Spleen (tissue), 11 donors: ENCODE measurements at regions not wholly inside any gene's neighbourhood (a gene's known extent, or its start where the extent isn't known, plus 50 kb on each side); places are given as distances from the start of the nearest gene placed in this dataset.

Experiments
- DNase-seq: peaks from one replicate; pipeline ENCODE4 v3.0.0-alpha.2; 2020
- H3K27ac ChIP-seq, 8 donors: fragments of 200-600 bp; sonication (generic) in 7 of 8; 1 replicate in 4 of 8; 2 replicates in 4 of 8; pipeline versions ENCODE4 v1.5.0 to v1.8.0; 2016 to 2021; ENCODE audit warnings: inconsistent platforms in 4 of 8, mild to moderate bottlenecking in 4 of 8, moderate library complexity in 1 of 8
- H3K27me3 ChIP-seq, 7 donors: fragments of 200-600 bp; sonication (generic) in 6 of 7; replicated peaks in 1 of 7; 1 replicate in 4 of 7; 2 replicates in 3 of 7; pipeline versions ENCODE4 v1.5.0 to v1.8.0; 2016 to 2021; ENCODE audit warnings: inconsistent platforms in 3 of 7, mild to moderate bottlenecking in 1 of 7
- H3K36me3 ChIP-seq, 6 donors: fragments of 200-600 bp; sonication (generic) in 5 of 6; 1 replicate in 4 of 6; 2 replicates in 2 of 6; pipeline versions ENCODE4 v1.5.0 to v1.8.0; 2016 to 2021; ENCODE audit warnings: inconsistent platforms in 2 of 6
- H3K4me1 ChIP-seq, 6 donors: fragments of 200-600 bp; sonication (generic) in 5 of 6; 1 replicate in 3 of 6; 2 replicates in 3 of 6; pipeline versions ENCODE4 v1.5.0 to v1.8.0; 2016 to 2021; ENCODE audit warnings: inconsistent platforms in 3 of 6
- H3K4me3 ChIP-seq, 8 donors: fragments of 200-600 bp; sonication (generic) in 7 of 8; 1 replicate in 4 of 8; 2 replicates in 4 of 8; pipeline versions ENCODE4 v1.5.0 to v1.8.0; 2016 to 2021; ENCODE audit warnings: inconsistent platforms in 4 of 8, mild to moderate bottlenecking in 4 of 8, moderate library complexity in 2 of 8
- H3K9me3 ChIP-seq, 8 donors: fragments of 200-600 bp; sonication (generic) in 7 of 8; 1 replicate in 4 of 8; 2 replicates in 4 of 8; pipeline versions ENCODE4 v1.5.0 to v1.8.0; 2016 to 2021; ENCODE audit warnings: inconsistent platforms in 4 of 8
- CTCF ChIP-seq, 11 experiments: fragments of 200-600 bp in 7 of 11; fragments of 450-650 bp in 4 of 11; sonication (generic) in 4 of 11; IDR thresholded peaks in 8 of 11; conservative IDR thresholded peaks in 3 of 11; 1 replicate in 7 of 11; 2 replicates in 4 of 11; pipeline versions ENCODE4 v1.4.0 to v1.8.0; 2016 to 2021; ENCODE audit warnings: antibody characterized with exemption in 11 of 11, inconsistent platforms in 4 of 11, mild to moderate bottlenecking in 1 of 11
- POLR2A ChIP-seq, 3 donors: fragments of 450-650 bp; IDR thresholded peaks; one replicate each; pipeline ENCODE4 v1.5.1; 2017; ENCODE audit warnings: antibody characterized with exemption in 3 of 3, mild to moderate bottlenecking in 1 of 3
- POLR2AphosphoS5 ChIP-seq, 3 donors: sonication (generic); formaldehyde crosslinking; IDR thresholded peaks; one replicate each; pipeline ENCODE4 v1.5.1; 2017; ENCODE audit warnings: antibody characterized with exemption in 3 of 3
- WGBS, 5 donors: extraction: QIAGEN DNeasy Blood & Tissue Kit in 3 of 5; methylation state at CpG; one replicate each; pipeline versions ENCODE4 v1.1.5 to v1.1.7; 2013 to 2018; 5-methylcytosine and 5-hydroxymethylcytosine counted together
- intact Hi-C: fragments of 100-400 bp; cut with DNase I; formaldehyde crosslinking; loops from one replicate; pipeline ENCODE4 v1.15.0; 2023; ENCODE audit warnings: low total_unique reads
- donor health status: healthy with polysubstance abuse.
- donor health status: DM: no; HTN: no; CAD: no; lungs with moderate emphysema.
- donor health status: DM: no; HTN: no; CAD: no.
- donor health status: Bipolar disorder and iron deficiency.
- donor health status: healthy.
- donor health status: DM: no; HTN: no; CAD: no.
- donor health status: DM: yes; HTN: yes; CAD: no.

DNA sequence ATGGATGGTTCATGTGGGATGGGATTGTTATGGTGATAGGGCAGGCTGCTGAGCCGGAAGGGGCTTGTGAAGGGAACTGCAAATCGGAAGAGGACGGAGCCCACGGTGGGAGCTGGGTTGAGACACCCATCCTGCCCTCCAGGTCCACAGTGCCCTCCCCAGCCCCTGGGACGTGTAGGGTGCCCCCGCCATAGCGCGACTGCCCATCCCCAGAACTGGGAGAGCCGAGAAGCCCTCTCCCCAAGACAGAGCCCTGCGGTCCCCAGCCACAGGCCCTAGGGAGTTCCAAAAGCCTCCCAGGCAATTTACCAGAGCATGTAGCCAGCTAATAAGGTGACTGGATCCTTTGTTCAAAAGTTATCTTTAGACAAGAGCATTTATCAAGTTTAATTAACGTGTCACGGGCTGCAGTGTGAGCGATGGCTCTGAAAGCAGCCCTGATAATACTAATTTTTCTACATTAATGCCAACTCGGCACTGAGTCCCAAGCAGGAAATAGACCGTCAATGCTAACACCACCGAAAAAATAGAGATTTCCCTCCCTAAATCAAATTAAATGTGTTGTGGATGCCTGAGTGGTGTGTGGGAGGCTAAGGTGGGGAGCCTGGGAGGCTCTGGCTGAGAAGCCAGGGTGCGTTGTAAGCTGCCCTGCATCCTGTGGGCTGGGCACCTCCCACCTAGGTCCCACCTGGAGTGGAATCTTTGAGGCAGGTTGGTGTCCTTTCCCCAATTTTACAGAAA is 76.8 kb upstream of the RTL6 start:
- TF ChIP-seq POLR2AphosphoS5 (IDR thresholded peaks at IDR 0.05) = no peak
- TF ChIP-seq CTCF (IDR thresholded peaks at IDR 0.05 in 8 of 11, conservative IDR thresholded peaks at IDR 0.05 in 3 of 11) = no peak
- TF ChIP-seq POLR2A (IDR thresholded peaks at IDR 0.05) = no peak
- Histone ChIP-seq H3K4me1 (peaks cover 0 to 10% (median 0%) of the 10 kb centered on the region in 6 donors), H3K9me3 (peaks cover 0 to 6% (median 0%) of the 10 kb centered on the region in 8 donors), H3K27me3 (peaks cover 0 to 56% (median 0%) of the 10 kb centered on the region in 7 donors), H3K27ac (no peak overlapping the region), H3K4me3 (no peak overlapping the region), H3K36me3 (no peaks in the 10 kb centered on the region)
- intact Hi-C loops = no loop called here
- no peak for DNase-seq
- 67 to 76% (median 72%) methylated on average over 12 to 17 of the region's 17 CpGs for WGBS, 5 donors

GRCh38 chr22:44574057-44574639 is 76.1 kb upstream of the RTL6 start:
- 59 to 78% (median 69%) methylated on average over 10 of the region's 10 CpGs for WGBS, 5 donors
- DNase-seq = no peak
- Histone ChIP-seq H3K9me3 (peaks cover 0 to 6% (median 0%) of the 10 kb centered on the region in 8 donors), H3K4me1 (peaks cover 0 to 10% (median 0%) of the 10 kb centered on the region in 6 donors), H3K27ac (no peak overlapping the region), H3K4me3 (no peak overlapping the region), H3K27me3 (peaks cover 0 to 61% (median 0%) of the 10 kb centered on the region in 7 donors), H3K36me3 (no peaks in the 10 kb centered on the region)
- no peak for TF ChIP-seq POLR2A (IDR thresholded peaks at IDR 0.05)
- TF ChIP-seq CTCF (IDR thresholded peaks at IDR 0.05 in 8 of 11, conservative IDR thresholded peaks at IDR 0.05 in 3 of 11) = no peak
- no peak for TF ChIP-seq POLR2AphosphoS5 (IDR thresholded peaks at IDR 0.05)
- intact Hi-C loops = no loop called here

DNA sequence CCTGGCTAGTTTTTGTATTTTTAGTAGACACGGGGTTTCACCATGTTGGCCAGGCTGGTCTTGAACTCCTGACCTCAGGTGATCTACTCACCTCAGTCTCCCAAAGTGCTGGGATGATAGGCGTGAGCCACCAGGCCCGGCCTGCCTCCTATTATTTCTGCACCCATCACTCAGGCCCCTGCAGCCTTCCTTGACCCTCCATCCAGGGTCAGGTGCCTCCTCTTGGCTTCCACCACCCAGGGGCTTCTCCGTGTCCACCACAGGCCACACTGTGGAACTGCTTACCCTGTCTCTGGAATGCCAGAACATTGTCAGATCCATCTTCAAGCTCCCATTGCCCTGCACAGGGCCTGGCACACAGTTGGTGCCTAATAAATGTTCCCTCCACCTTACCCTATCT is 75.4 kb upstream of the RTL6 start:
- H3K27me3 ChIP-seq = peaks cover 0 to 55% (median 0%) of the 10 kb centered on the region in 7 donors
- no peaks in the 10 kb centered on the region for H3K36me3 ChIP-seq
- no peak overlapping the region for H3K4me3 ChIP-seq
- peaks cover 0 to 6% (median 0%) of the 10 kb centered on the region in 8 donors for H3K9me3 ChIP-seq
- TF ChIP-seq CTCF (IDR thresholded peaks at IDR 0.05 in 8 of 11, conservative IDR thresholded peaks at IDR 0.05 in 3 of 11) (no peak), POLR2AphosphoS5 (IDR thresholded peaks at IDR 0.05) (no peak), POLR2A (IDR thresholded peaks at IDR 0.05) (no peak)
- intact Hi-C loops = no loop called here
- peaks cover 0 to 10% (median 0%) of the 10 kb centered on the region in 6 donors for H3K4me1 ChIP-seq
- 85 to 94% (median 86%) methylated on average over 4 of the region's 4 CpGs for WGBS, 5 donors
- no peak for DNase-seq
- H3K27ac ChIP-seq = no peak overlapping the region
